T-helper 17 cell (primary cell): ENCODE measurements at regions not wholly inside any gene's neighbourhood (a gene's known extent, or its start where the extent isn't known, plus 50 kb on each side); places are given as distances from the start of the nearest gene placed in this dataset.

ENCODE experiments used
- ATAC-seq: fragments of 150-1000 bp; cut with Tn5 transposase; 2 replicates; pipeline ENCODE4 v1.10.0; 2021; ENCODE audit warnings: mild to moderate bottlenecking, moderate library complexity
- DNase-seq, 3 donors: peaks; one replicate each; pipeline versions ENCODE4 v3.0.0 to v3.0.0-alpha.2; 2020 to 2021
- H3K9me3 ChIP-seq: one replicate; pipeline ENCODE4 v1.7.0; 2013; ENCODE audit warnings: low read length, mild to moderate bottlenecking; ENCODE audit not compliant: control insufficient read depth, poor library complexity, severe bottlenecking
- H3K27ac Mint-ChIP-seq: one replicate; pipeline ENCODE4 v1.8.0; 2022; ENCODE audit warnings: mild to moderate bottlenecking, moderate library complexity, mixed read lengths
- H3K27me3 Mint-ChIP-seq: one replicate; pipeline ENCODE4 v1.8.0; 2022; ENCODE audit warnings: mixed read lengths
- H3K36me3 Mint-ChIP-seq: one replicate; pipeline ENCODE4 v1.8.0; 2022; ENCODE audit warnings: low read depth, mixed read lengths
- H3K4me1 Mint-ChIP-seq: one replicate; pipeline ENCODE4 v1.8.0; 2022; ENCODE audit warnings: mild to moderate bottlenecking, mixed read lengths
- H3K4me3 Mint-ChIP-seq: one replicate; pipeline ENCODE4 v1.8.0; 2022; ENCODE audit warnings: mild to moderate bottlenecking, moderate library complexity, mixed read lengths

DNA sequence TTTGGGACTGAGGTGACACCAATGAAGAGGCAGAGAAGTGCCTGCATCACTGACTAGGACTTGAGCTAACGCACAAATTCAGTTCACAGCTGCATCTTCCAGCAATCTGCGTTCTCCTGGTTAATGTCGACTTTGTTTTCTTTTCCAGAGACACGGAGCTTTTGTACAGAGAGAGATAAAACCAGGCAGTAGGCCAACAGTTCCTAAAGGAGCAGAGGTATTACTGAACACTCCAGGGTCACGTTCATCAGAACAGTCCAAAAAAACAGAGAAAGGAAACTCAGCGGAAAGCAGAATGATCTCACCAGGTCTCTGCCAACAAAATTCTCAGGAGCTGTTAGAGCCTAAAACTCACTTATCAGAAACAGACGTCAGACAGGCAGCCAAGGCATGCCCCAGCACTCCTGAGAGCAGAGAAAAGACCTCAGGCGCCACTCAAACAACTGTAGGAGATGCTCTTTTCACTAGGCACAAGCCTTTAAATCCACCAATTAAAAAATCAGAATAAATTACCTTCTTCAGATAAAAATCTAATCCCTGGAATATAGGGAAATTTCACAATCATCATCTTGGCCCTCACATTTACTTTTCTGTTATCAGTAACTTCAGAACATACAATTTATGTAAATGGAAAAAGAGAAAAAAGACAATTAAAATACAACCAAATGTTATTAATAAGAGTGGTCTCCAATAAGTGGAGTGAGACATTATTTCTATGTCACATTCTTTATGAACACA, 95.9 kb upstream of the SPTBN1 start:
- no peak overlapping the region for H3K4me3 Mint-ChIP-seq
- ATAC-seq (no peak), DNase-seq (no peak)
- no peaks in the 10 kb centered on the region for H3K4me1 Mint-ChIP-seq
- H3K36me3 Mint-ChIP-seq = no peaks in the 10 kb centered on the region
- no peaks in the 10 kb centered on the region for H3K9me3 ChIP-seq
- peaks cover 28% of the 10 kb centered on the region for H3K27me3 Mint-ChIP-seq
- no peak overlapping the region for H3K27ac Mint-ChIP-seq

DNA sequence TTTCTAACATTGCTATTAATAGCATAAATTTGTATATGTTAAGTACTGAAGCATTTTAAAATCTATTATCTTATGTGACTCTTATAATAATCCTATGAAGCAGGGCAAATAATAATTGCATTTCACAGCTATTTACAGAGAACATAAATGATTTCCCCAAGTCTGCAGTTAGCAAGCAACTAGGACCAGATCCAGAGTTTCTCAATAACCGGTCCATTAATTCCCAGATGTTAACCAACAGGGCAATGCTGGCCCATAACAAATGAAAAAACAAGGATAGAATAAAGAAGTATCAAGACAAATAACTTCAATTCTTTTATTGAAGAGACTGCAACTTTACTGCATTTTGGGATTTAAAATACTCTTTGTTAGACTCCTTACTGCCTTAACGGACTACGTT, 91.7 kb upstream of the SPTBN1 start:
- Mint-ChIP-seq H3K36me3 (no peaks in the 10 kb centered on the region), H3K4me3 (no peak overlapping the region), H3K4me1 (no peaks in the 10 kb centered on the region), H3K27me3 (peaks cover 16% of the 10 kb centered on the region), H3K27ac (no peak overlapping the region)
- peaks cover 5% of the 10 kb centered on the region for H3K9me3 ChIP-seq
- DNase-seq (no peak), ATAC-seq (no peak)

DNA sequence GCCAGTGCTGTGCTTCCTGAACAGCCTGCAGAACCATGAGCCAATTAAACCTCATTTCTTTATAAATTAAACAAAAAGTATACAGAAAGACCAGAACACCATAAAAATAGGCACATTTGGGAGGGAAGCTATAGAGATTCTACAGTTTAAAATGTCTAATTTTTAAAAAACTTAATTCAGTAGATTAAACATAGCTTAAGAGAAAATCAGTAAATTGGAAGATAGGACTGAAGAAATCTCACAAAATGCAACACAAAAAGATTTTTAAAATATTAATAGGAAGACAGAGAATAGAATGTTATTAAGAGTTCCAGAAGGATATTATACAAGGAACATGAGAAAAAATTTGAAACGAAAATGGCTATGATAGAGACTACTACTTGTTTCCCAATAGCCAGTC, 90.5 kb upstream of the SPTBN1 start:
- DNase-seq = no peak
- H3K4me3 Mint-ChIP-seq = no peak overlapping the region
- H3K36me3 Mint-ChIP-seq = no peaks in the 10 kb centered on the region
- ATAC-seq = no peak
- H3K4me1 Mint-ChIP-seq = no peaks in the 10 kb centered on the region
- H3K27ac Mint-ChIP-seq = no peak overlapping the region
- H3K9me3 ChIP-seq = peaks cover 5% of the 10 kb centered on the region
- H3K27me3 Mint-ChIP-seq = peaks cover 6% of the 10 kb centered on the region

DNA sequence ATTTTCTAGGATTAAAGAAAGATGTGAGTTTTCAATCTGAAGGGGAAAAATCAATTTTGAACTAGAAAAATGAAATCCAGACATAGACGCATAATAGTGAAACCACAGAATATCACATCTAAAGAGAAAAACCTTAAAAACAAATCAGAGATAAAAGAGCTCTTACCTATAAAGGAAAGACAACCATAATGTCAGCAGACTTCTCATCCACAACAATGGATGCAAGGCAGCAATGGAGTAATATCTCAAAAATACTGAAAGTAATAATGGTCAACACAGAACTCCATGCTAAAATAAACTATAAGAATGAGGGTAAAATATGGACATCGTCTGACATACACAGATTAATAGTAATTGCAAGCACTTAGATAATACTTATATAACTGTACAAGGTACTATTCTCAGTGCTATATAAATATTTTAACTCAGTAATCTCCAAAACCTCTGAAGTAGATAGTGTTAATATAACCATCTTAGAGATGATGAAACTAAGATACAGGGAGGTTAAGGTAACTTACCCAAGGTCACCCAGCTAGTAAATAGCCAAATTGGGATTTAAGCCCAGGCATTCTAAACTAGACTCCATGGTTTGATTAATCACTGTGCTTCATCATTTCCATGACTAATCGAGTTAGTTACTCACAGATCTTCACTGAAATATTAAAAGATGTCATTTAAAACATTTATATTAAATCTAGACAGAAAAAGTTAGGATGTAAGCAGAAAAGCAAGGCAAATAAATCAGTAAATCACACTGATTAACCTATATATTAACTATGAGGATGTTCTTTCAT, 89.4 kb upstream of the SPTBN1 start:
- ATAC-seq (no peak), DNase-seq (no peak)
- Mint-ChIP-seq H3K36me3 (no peaks in the 10 kb centered on the region), H3K27me3 (peaks cover 5% of the 10 kb centered on the region), H3K4me1 (no peaks in the 10 kb centered on the region), H3K4me3 (no peak overlapping the region), H3K27ac (no peak overlapping the region)
- H3K9me3 ChIP-seq = peaks cover 5% of the 10 kb centered on the region

DNA sequence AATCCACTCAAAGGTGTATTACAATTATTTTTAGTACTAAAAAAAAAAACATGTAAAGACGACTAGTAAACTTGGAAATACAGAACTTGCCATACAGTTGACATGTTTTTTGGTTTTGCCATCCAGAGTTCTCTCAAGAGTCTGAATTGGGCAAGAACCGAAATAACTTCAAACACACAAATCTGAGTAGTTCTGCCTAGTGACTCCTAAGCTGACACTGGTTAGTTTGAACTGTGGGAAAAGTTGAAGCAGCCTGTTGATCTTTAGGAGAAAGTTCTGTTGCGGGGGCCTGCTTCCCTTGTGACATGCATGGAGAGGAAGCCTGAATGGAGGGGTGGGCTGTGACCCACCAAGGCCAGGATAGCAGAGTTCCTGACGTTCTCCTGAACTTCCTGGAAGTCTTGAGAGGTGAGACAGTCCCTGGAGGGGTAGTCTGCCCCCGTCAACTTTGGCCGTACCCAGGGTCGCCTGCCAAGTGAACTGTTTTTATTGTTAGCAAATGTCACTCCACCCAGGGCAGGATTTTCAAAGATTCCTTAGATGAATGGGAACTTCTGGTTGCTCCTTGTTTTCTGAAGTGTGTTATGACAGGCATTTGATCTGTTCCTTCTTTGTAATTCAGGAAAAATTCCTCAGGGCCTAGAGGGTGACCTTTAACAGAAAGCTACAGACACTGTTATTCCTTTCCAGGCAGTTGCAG, 85.6 kb upstream of the SPTBN1 start:
- H3K4me1 Mint-ChIP-seq = no peaks in the 10 kb centered on the region
- no peak for ATAC-seq
- peaks cover 5% of the 10 kb centered on the region for H3K9me3 ChIP-seq
- H3K36me3 Mint-ChIP-seq = no peaks in the 10 kb centered on the region
- no peak overlapping the region for H3K27ac Mint-ChIP-seq
- DNase-seq = no peak
- no peak overlapping the region for H3K4me3 Mint-ChIP-seq
- peaks cover 17% of the 10 kb centered on the region for H3K27me3 Mint-ChIP-seq

DNA sequence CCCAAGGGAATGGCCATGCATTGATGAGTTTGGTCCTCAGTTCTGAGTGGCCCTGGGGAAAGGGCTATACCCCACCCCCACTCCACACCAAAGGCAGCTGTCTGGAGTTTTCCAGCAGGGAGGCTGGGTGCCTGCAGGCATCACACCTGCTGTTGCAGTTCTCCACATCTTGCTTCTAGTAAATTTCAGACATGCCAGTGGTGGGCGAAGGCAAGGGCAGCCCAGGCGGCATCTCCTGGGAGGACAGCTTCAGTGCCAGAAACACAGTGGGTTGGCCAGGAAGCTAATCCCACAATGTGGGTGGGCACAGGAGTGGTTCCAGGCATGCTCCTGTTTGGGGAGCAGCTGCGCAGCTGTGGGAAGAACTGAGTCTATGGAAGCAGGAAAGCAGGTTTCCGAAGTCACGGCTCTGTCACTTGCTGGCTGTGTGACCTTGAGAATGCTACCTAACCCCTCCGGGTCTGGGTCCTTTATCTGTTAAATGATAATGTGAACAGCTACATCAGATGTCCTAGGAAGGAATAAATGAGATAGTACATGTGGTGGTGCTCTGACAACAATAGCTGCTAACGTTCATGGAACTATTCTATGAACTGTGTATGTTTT, 84.6 kb upstream of the SPTBN1 start:
- Mint-ChIP-seq H3K27me3 (peaks cover 27% of the 10 kb centered on the region), H3K36me3 (no peaks in the 10 kb centered on the region), H3K27ac (no peak overlapping the region), H3K4me1 (no peaks in the 10 kb centered on the region), H3K4me3 (no peak overlapping the region)
- peaks cover 5% of the 10 kb centered on the region for H3K9me3 ChIP-seq
- DNase-seq (no peak), ATAC-seq (no peak)

DNA sequence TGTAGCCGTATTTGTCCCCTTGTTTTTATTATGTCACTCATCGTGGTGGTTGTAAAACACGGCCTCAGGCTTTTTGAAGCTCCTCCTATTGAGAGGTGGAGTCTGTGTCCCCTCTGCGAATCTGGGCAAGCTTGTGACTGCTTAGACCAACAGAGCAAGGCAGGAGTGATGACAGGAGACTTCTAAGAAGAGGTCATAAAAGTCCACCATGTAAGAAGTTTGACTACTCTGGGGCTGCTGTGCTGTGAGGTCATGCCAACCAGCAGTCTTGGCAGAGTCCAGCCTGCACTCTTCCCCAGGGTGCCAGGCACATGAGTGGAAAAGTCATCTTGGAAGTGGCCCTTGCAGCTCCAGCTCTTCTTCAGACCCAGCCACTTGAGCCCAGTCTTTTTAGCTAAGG, 83.8 kb upstream of the SPTBN1 start:
- Mint-ChIP-seq H3K36me3 (peaks cover 2% of the 10 kb centered on the region), H3K4me1 (no peaks in the 10 kb centered on the region), H3K27ac (no peak overlapping the region), H3K4me3 (no peak overlapping the region), H3K27me3 (peaks cover 34% of the 10 kb centered on the region)
- ATAC-seq (no peak), DNase-seq (no peak)
- peaks cover 5% of the 10 kb centered on the region for H3K9me3 ChIP-seq

DNA sequence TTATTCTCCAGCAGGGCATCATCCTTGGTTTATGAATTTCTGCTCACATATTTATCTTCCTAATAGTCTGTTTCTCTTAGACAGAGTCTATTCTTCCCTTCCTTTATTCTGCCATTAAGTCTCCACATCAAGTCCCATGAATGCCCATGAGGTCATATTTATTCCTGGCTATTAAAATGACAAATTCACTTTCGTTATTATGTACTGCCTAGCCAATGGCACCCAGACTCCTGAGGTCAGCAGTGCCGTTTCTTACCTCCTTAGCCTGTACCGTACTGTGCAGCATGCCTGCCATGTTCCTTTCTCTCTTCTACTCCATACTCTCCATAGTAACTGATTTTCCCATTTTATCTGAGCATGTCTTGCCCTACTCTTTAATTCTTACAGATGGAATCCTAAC, 82.3 kb upstream of the SPTBN1 start:
- Mint-ChIP-seq H3K27ac (no peak overlapping the region), H3K4me1 (no peaks in the 10 kb centered on the region), H3K4me3 (no peak overlapping the region), H3K27me3 (peaks cover 34% of the 10 kb centered on the region), H3K36me3 (peaks cover 2% of the 10 kb centered on the region)
- no peaks in the 10 kb centered on the region for H3K9me3 ChIP-seq
- no peak for ATAC-seq
- DNase-seq = no peak

DNA sequence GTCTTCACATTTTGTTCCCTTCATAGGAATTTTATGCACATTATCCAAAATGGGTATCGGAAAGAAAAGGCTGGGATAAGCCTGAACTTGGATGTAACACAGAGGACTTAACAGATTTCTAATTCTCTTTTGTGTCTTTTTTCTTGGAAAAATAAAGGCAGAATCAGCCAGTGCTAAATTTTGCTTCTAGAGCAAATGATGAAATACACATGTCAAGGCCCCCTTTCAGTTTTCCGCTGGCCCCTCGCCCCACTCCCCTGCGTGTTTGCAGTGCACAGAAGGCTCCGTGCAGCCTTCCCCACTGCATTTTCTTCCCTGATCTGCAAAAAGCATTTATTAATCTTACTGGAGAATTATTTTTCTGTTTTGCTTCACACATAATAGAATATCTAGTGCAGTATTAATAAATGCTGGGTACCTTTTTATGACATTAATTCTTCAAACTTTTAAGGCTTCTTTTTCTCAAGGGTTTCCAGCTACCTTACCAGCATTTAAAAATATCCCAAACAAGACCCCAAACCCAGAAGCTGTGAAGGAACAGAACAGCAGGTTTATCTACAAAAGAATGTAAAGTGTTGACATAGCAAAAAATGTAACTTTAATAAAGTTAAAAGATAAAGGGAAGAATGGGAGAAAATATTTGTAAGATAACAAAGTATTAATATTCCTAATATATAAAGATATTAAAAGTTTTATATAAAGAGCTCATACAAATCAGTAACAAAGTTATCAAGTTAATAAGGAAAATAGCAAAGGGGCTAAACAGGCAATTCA, 81.3 kb upstream of the SPTBN1 start:
- H3K9me3 ChIP-seq = no peaks in the 10 kb centered on the region
- no peak overlapping the region for H3K4me3 Mint-ChIP-seq
- no peak overlapping the region for H3K27ac Mint-ChIP-seq
- peaks cover 2% of the 10 kb centered on the region for H3K36me3 Mint-ChIP-seq
- DNase-seq (no peak), ATAC-seq (no peak)
- H3K4me1 Mint-ChIP-seq = no peaks in the 10 kb centered on the region
- H3K27me3 Mint-ChIP-seq = peaks cover 34% of the 10 kb centered on the region

DNA sequence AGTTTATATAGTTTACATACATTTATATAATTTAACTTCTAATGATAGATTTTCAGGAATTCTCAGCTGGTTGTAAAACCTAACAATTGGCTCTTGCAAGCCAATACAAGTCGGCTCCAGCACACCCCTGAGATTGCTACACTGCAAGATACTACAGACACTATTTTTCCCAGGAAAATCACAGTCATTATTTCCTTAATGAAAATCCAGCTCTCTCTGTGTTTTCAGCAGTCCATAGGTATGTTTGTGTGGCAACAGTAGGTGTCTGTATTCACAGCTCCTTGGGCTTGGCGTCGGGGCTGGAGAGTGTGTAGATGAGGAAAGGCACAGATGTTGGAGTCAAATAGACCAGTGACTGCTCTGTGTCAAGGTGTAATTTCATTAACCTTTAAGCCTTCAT, 78.7 kb upstream of the SPTBN1 start:
- Mint-ChIP-seq H3K4me3 (no peak overlapping the region), H3K27ac (no peak overlapping the region), H3K4me1 (no peaks in the 10 kb centered on the region), H3K36me3 (peaks cover 4% of the 10 kb centered on the region), H3K27me3 (peaks cover 34% of the 10 kb centered on the region)
- no peaks in the 10 kb centered on the region for H3K9me3 ChIP-seq
- no peak for DNase-seq
- ATAC-seq = no peak

DNA sequence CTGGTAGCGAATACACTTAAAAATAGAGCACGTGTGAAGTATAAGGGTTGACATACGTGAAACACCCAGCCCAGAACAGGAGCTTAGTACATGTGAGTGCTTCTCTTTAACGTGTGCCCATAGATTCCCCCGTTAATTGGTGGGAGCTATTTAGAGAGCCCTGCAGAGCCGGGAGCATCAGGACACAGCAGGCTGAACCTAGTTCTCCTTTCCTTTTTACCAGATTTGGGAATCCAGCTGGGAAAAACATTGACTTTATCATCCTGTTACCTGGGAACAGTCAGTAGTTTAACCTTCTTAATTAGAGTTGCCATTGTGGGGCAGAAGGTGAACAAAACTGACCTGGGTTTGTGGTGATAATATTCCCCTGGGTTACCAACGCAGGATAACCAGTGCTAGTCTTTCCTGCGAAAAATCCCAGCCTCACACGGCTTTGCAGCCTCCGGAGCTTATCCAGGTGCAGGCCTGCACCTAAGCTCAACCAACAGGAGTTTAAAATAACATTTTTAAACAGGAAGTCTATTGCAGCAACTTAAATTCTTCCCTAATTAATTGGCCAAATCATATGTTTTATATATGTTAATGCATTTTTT, 78.1 kb upstream of the SPTBN1 start:
- H3K27ac Mint-ChIP-seq = no peak overlapping the region
- H3K4me1 Mint-ChIP-seq = no peaks in the 10 kb centered on the region
- H3K9me3 ChIP-seq = no peaks in the 10 kb centered on the region
- no peak for DNase-seq
- no peak overlapping the region for H3K4me3 Mint-ChIP-seq
- no peak for ATAC-seq
- H3K27me3 Mint-ChIP-seq = peaks cover 34% of the 10 kb centered on the region
- peaks cover 5% of the 10 kb centered on the region for H3K36me3 Mint-ChIP-seq

DNA sequence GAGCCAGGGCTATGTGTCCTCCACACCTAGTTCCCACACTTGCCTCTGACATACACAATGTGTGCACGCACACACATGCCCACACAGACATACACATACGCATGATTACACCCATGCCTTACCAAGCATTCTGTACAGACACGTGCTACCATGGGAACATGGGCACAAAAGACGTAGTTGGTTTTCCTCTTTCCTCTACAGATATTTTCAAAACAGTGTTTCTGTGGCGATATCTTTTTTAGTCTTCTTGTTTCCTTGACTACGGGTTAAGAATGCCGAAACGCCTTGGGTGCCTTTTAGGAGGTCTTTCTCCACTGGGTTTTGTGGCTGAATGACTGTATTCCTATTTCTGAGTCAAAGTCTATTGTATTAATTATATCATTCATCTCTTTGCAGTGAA, 75.5 kb upstream of the SPTBN1 start:
- no peak for DNase-seq
- Mint-ChIP-seq H3K4me1 (no peaks in the 10 kb centered on the region), H3K27me3 (peaks cover 20% of the 10 kb centered on the region), H3K36me3 (peaks cover 5% of the 10 kb centered on the region), H3K4me3 (no peak overlapping the region), H3K27ac (no peak overlapping the region)
- no peaks in the 10 kb centered on the region for H3K9me3 ChIP-seq
- ATAC-seq = no peak
